Neural cell (in vitro differentiated cells): ENCODE measurements at regions not wholly inside any gene's neighbourhood (a gene's known extent, or its start where the extent isn't known, plus 50 kb on each side); places are given as distances from the start of the nearest gene placed in this dataset.

ENCODE experiments used
- H2AFZ ChIP-seq: fragments of 200-600, 300-800 bp; sonication (generic), shearing (Covaris generic); 2 replicates; pipeline ENCODE4 v1.6.0; 2014; ENCODE audit warnings: low read depth, mild to moderate bottlenecking, antibody characterized with exemption, low read length, moderate library complexity
- H3F3A ChIP-seq: fragments of 200-600 bp; shearing (Covaris generic); 2 replicates; pipeline ENCODE4 v1.6.1; 2016; ENCODE audit warnings: mild to moderate bottlenecking, moderate library complexity, mixed read lengths, antibody characterized with exemption, low read length; ENCODE audit not compliant: insufficient read depth, poor library complexity, severe bottlenecking
- H3K27ac ChIP-seq: fragments of 200-600, 300-800 bp; sonication (generic), shearing (Covaris generic); 2 replicates; pipeline ENCODE4 v1.5.1; 2014; ENCODE audit warnings: mild to moderate bottlenecking, low read length, moderate library complexity
- H3K27me3 ChIP-seq: fragments of 300-800, 200-600 bp; sonication (generic), shearing (Covaris generic); 2 replicates; pipeline ENCODE4 v1.6.0; 2014; ENCODE audit warnings: mild to moderate bottlenecking, low read depth, low read length, moderate library complexity; ENCODE audit not compliant: insufficient read depth
- H3K36me3 ChIP-seq: fragments of 300-800, 200-600 bp; sonication (generic), shearing (Covaris generic); 2 replicates; pipeline ENCODE4 v1.5.1; 2014; ENCODE audit warnings: mild to moderate bottlenecking, antibody characterized with exemption, low read length, moderate library complexity; ENCODE audit not compliant: insufficient read depth
- H3K4me2 ChIP-seq: fragments of 300-800, 200-600 bp; sonication (generic), shearing (Covaris generic); 2 replicates; pipeline ENCODE4 v1.6.0; 2014; ENCODE audit warnings: mild to moderate bottlenecking, low read length
- H3K4me3 ChIP-seq: fragments of 300-800, 200-600 bp; sonication (generic), shearing (Covaris generic); 2 replicates; pipeline ENCODE4 v1.5.1; 2014; ENCODE audit warnings: mild to moderate bottlenecking, low read length, moderate library complexity
- H3K79me2 ChIP-seq: fragments of 200-600 bp; shearing (Covaris generic); replicated peaks from 2 replicates; pipeline ENCODE4 v1.6.0; 2014; ENCODE audit warnings: mild to moderate bottlenecking, low read length, moderate library complexity; ENCODE audit not compliant: insufficient read depth
- H3K9ac ChIP-seq: fragments of 300-800, 200-600 bp; sonication (generic), shearing (Covaris generic); 2 replicates; pipeline ENCODE4 v1.6.1; 2016; ENCODE audit warnings: mild to moderate bottlenecking, low read length, mixed read lengths
- H3K9me2 ChIP-seq: fragments of 200-600 bp; shearing (Covaris generic); 2 replicates; pipeline ENCODE4 v1.6.1; 2016; ENCODE audit warnings: mild to moderate bottlenecking, low read length, mixed read lengths; ENCODE audit not compliant: insufficient read depth
- H3K9me3 ChIP-seq: fragments of 200-600, 300-800 bp; sonication (generic), shearing (Covaris generic); 2 replicates; pipeline ENCODE4 v1.6.1; 2016; ENCODE audit warnings: mild to moderate bottlenecking, mixed run types, low read length, moderate library complexity, mixed read lengths
- H4K20me1 ChIP-seq: fragments of 200-600 bp; shearing (Covaris generic); 2 replicates; pipeline ENCODE4 v1.6.1; 2016; ENCODE audit warnings: mild to moderate bottlenecking, mixed run types; ENCODE audit not compliant: insufficient read depth
- EP300 ChIP-seq: fragments of 450-650 bp; conservative IDR thresholded peaks from 2 replicates; pipeline ENCODE4 v1.6.1; 2014; ENCODE audit warnings: antibody characterized with exemption, mild to moderate bottlenecking, moderate library complexity; ENCODE audit not compliant: poor library complexity, severe bottlenecking
- EZH2 ChIP-seq: fragments of 200-600, 300-800 bp; shearing (Covaris generic), sonication (generic); IDR thresholded peaks from 2 replicates; pipeline ENCODE4 v1.6.1; 2014; ENCODE audit warnings: antibody characterized with exemption, low read length, borderline replicate concordance, mild to moderate bottlenecking; ENCODE audit not compliant: insufficient read depth, poor library complexity, severe bottlenecking
- MXI1 ChIP-seq: fragments of 450-650 bp; conservative IDR thresholded peaks from 2 replicates; pipeline ENCODE4 v1.6.1; 2014; ENCODE audit warnings: antibody characterized with exemption, mild to moderate bottlenecking; ENCODE audit not compliant: poor library complexity, severe bottlenecking
- POLR2AphosphoS5 ChIP-seq: IDR thresholded peaks from 2 replicates; pipeline ENCODE4 v1.6.1; 2012
- RAD21 ChIP-seq: fragments of 450-650 bp; conservative IDR thresholded peaks from 2 replicates; pipeline ENCODE4 v1.6.1; 2014; ENCODE audit warnings: antibody characterized with exemption, mild to moderate bottlenecking, moderate library complexity
- SMC3 ChIP-seq: fragments of 450-650 bp; conservative IDR thresholded peaks from 2 replicates; pipeline ENCODE4 v1.6.1; 2014; ENCODE audit warnings: antibody characterized with exemption, mild to moderate bottlenecking, moderate library complexity; ENCODE audit not compliant: poor library complexity
- TAF1 ChIP-seq: IDR thresholded peaks from 2 replicates; pipeline ENCODE4 v1.6.1; 2012; ENCODE audit warnings: low read depth
- TF ChIP-seq, protein P1 (sequence below): fragments of 450-650 bp; IDR thresholded peaks from 2 replicates; pipeline ENCODE4 v1.5.1; 2014; ENCODE audit warnings: antibody characterized with exemption, mild to moderate bottlenecking, moderate library complexity; ENCODE audit not compliant: poor library complexity, severe bottlenecking
- TF ChIP-seq, protein P2 (sequence below): IDR thresholded peaks from 2 replicates; pipeline ENCODE4 v1.6.1; 2012; ENCODE audit warnings: borderline replicate concordance

DNA sequence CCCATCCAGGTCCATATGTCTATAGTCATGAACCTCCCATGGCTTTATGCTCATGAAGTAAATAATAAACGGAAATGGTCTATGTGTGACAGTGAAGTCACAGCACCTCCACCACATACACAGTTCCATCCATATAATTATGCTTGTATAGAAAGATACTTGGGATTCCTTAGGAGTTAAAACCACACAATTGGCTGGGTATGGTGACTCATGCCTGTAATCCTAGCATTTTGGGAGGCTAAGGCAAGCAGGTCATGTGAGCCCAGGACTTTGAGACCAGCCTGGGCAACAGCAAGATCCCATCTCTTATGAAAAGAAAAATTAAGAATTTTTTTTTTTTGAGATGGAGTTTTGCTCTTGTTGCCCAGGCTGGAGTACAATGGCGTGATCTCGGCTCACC is 55.6 kb upstream of the RBM47 start (continued):
- TF ChIP-seq, protein P1, sequence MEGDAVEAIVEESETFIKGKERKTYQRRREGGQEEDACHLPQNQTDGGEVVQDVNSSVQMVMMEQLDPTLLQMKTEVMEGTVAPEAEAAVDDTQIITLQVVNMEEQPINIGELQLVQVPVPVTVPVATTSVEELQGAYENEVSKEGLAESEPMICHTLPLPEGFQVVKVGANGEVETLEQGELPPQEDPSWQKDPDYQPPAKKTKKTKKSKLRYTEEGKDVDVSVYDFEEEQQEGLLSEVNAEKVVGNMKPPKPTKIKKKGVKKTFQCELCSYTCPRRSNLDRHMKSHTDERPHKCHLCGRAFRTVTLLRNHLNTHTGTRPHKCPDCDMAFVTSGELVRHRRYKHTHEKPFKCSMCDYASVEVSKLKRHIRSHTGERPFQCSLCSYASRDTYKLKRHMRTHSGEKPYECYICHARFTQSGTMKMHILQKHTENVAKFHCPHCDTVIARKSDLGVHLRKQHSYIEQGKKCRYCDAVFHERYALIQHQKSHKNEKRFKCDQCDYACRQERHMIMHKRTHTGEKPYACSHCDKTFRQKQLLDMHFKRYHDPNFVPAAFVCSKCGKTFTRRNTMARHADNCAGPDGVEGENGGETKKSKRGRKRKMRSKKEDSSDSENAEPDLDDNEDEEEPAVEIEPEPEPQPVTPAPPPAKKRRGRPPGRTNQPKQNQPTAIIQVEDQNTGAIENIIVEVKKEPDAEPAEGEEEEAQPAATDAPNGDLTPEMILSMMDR: no peak

DNA sequence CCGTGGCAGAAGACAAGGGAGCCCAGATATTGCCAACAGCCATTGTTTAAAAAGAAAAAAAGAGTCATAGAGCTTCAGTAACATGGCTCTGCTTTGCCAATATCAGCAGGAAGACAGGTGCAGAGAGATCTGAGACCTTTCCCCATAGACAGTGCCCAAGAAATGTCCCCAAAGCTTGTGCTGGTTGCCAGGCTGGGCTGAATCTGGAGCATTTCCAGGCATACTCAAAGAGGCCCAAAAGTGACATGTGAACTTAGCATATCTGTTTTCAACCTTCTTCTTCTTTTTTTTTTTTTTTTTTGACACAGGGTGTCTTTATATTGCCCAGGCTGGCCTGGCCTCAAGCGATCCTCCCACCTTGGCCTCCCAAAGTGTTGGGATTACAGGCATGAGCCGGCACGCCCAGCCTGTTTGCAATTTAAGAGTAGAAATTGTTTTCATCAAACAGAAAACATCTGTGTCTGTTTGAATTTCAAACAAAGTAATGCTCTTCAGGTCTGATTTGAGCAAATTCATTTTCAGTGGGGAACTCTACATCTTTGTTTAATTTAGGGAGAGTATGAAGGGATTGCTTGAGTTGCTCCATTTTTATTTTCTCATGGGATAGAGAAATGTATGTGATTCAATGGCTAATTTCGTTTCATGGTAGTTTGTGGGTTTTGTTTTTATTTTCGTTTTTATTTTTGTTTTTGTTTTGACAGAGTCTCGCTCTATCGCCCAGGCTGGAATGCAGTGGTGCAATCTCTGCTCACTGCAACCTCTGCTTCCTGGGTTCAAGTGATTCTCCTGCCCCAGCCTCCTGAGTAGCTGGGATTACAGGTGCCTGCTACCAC is 56.6 kb upstream of the RBM47 start:
- Histone ChIP-seq H3K9me2 (no peaks in the 10 kb centered on the region), H3K27me3 (no peaks in the 10 kb centered on the region), H3K4me2 (no peak overlapping the region), H2AFZ (no peak overlapping the region), H4K20me1 (no peaks in the 10 kb centered on the region), H3K27ac (no peak overlapping the region), H3K4me3 (no peak overlapping the region), H3K9ac (no peak overlapping the region), H3K79me2 (no peaks in the 10 kb centered on the region), H3K9me3 (no peaks in the 10 kb centered on the region), H3K36me3 (no peaks in the 10 kb centered on the region), H3F3A (no peaks in the 10 kb centered on the region)
- TF ChIP-seq, protein P1: no peak
- no peak for TF ChIP-seq MXI1
- TF ChIP-seq, protein P2, sequence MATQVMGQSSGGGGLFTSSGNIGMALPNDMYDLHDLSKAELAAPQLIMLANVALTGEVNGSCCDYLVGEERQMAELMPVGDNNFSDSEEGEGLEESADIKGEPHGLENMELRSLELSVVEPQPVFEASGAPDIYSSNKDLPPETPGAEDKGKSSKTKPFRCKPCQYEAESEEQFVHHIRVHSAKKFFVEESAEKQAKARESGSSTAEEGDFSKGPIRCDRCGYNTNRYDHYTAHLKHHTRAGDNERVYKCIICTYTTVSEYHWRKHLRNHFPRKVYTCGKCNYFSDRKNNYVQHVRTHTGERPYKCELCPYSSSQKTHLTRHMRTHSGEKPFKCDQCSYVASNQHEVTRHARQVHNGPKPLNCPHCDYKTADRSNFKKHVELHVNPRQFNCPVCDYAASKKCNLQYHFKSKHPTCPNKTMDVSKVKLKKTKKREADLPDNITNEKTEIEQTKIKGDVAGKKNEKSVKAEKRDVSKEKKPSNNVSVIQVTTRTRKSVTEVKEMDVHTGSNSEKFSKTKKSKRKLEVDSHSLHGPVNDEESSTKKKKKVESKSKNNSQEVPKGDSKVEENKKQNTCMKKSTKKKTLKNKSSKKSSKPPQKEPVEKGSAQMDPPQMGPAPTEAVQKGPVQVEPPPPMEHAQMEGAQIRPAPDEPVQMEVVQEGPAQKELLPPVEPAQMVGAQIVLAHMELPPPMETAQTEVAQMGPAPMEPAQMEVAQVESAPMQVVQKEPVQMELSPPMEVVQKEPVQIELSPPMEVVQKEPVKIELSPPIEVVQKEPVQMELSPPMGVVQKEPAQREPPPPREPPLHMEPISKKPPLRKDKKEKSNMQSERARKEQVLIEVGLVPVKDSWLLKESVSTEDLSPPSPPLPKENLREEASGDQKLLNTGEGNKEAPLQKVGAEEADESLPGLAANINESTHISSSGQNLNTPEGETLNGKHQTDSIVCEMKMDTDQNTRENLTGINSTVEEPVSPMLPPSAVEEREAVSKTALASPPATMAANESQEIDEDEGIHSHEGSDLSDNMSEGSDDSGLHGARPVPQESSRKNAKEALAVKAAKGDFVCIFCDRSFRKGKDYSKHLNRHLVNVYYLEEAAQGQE: no peak
- no peak for TF ChIP-seq EP300
- no peak for TF ChIP-seq POLR2AphosphoS5
- TF ChIP-seq RAD21: no peak
- TF ChIP-seq TAF1: no peak
- TF ChIP-seq SMC3: no peak
- TF ChIP-seq EZH2: no peak
